ENCODE measurements at regions not wholly inside any gene's neighbourhood (a gene's known extent, or its start where the extent isn't known, plus 50 kb on each side); places are given as distances from the start of the nearest gene placed in this dataset.

DNA sequence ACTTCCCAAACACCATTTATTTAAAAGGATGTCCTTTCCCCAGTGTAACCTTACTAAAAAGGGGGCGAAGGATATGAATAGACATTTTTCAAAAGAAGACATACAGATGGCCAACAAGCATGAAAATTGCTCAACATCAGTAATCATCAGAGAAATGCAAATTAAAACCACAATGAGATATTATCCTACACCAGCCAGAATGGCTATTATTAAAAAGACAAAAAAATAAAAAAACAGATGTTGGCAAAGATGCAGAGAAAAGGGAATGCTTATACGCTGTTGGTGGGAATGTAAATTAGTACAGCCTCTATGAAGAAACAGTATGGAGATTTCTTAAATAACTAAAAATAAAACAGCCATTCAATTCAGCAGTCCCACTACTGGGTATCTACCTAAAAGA is 142.3 kb upstream of the NT5C1B start:
- no peak for TF ChIP-seq CTCF (conservative IDR thresholded peaks at IDR 0.05)
- no peak for TF ChIP-seq ZFX (IDR thresholded peaks at IDR 0.05)
